C4-2B (cell line): ENCODE measurements at regions not wholly inside any gene's neighbourhood (a gene's known extent, or its start where the extent isn't known, plus 50 kb on each side); places are given as distances from the start of the nearest gene placed in this dataset.

ENCODE experiments used
- CTCF ChIP-seq: fragments of 450-650 bp; conservative IDR thresholded peaks from 2 replicates; pipeline ENCODE4 v1.5.1; 2017; ENCODE audit warnings: mild to moderate bottlenecking
- ZFX ChIP-seq: fragments of 450-650 bp; IDR thresholded peaks from 2 replicates; pipeline ENCODE4 v1.6.1; 2017

GRCh38 chr11:97296301-97296700, 906.5 kb downstream of the JRKL start:
- TF ChIP-seq CTCF (no peak), ZFX (no peak)
